ENCODE measurements at regions not wholly inside any gene's neighbourhood (a gene's known extent, or its start where the extent isn't known, plus 50 kb on each side); places are given as distances from the start of the nearest gene placed in this dataset. TPM values are rescaled to one million over a fixed set of nuclear protein-coding genes. Genes with fewer than 3 reads are reported as not detected.

DNA sequence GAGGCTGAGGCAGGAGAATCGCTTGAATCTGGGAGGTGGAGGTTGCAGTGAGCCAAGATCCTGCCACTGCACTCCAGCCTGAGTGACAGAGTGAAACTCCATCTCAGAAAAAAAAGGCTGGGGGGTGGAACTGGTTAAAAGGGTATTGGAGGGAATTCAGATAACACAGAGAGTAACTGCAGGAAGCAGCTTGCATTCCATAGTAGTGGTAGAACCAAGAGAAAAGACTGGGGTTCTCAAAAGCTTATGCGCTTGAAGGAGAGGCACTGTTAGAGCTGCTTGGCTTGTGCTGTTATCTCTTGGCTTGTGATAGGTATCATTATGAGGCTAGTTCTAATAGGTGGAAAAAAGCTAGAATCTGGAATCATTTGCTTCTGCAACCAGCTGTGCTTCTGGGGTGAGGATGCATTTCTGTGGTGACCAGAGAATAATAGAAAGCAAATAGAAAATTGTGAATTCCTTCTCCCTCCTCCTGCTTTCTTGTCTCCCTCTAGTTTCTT lies 91.2 kb upstream of the ELOVL6 start:
- DNase-seq (ENCODE audit: low spot score), result no peak

DNA sequence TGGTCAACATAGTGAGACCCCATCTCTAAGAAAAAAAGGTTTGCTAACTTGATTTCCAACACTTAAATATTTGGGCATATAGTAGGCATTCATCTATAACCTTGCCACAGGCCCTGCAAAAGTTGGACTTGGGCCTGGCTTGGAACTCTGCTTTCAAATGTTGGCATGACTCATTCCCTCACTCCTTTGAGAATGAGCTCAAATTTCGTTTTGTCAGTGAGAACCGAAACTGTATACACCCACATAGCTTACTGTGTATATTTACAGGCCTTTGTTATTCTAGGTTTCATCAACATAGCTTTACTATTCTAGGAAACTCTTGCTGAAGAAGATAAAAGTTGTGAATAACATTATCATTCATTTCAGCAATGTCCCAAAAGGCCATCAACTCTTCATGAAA lies 88.7 kb upstream of the ELOVL6 start:
- DNase-seq (ENCODE audit: low spot score), result no peak

DNA sequence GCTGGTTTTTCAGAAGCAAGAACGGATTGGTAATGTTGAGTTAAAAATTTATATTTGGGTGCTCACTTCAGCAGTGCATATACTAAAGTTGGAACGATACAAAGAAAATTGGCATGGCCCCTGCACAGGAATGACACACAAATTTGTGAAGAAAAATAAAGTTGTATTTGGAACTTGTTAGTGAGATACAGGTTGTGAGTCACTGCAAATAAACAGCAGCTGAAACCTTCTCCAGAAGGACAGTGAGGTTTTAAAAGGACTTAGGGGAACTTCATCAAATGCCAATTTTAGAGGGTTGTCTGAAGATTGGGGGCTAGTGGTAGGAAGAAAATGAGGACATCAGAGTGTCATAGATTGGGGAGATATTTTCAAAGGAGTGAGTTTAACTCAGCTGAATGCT lies 79.7 kb upstream of the ELOVL6 start:
- no peak for DNase-seq (ENCODE audit: low spot score)

DNA sequence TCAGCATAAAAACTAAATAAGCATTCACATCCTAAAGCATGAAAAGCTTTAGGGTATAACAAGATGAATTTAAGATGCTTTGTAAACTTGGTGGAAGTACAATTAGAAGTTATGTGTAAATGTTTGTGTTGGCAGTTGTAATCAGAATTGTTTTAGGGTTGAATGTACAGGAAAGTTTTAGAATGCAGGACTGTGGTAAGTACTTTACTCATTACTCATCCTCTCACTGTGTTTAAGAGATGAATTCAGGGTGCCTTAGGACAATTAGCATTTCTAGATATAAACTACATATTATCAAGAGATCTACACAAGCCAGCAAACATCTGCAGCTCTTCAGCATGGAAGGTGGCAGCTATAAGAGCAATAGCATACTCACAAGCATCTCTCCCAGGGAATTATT lies 77.5 kb upstream of the ELOVL6 start:
- no peak for DNase-seq (ENCODE audit: low spot score)

DNA sequence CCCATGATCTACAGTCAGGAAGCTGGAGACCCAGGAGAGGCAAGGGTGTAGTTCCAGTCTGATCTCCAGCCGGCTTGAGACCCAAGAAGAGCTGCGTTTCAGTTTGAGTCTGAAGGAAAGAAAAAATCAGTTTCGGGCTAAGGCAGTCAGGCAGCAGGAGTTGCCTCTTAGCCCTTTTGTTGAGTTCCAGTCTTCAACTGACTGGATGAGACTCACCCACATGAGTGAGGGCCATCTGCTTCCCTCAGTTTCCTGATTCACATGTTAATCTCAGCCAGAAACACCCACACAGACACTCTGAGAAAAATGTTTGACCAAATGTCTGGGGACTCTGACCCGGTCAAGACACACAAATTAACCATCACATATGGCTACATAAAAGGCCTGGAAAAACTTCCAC lies 73.6 kb upstream of the ELOVL6 start:
- DNase-seq (ENCODE audit: low spot score), result no peak

DNA sequence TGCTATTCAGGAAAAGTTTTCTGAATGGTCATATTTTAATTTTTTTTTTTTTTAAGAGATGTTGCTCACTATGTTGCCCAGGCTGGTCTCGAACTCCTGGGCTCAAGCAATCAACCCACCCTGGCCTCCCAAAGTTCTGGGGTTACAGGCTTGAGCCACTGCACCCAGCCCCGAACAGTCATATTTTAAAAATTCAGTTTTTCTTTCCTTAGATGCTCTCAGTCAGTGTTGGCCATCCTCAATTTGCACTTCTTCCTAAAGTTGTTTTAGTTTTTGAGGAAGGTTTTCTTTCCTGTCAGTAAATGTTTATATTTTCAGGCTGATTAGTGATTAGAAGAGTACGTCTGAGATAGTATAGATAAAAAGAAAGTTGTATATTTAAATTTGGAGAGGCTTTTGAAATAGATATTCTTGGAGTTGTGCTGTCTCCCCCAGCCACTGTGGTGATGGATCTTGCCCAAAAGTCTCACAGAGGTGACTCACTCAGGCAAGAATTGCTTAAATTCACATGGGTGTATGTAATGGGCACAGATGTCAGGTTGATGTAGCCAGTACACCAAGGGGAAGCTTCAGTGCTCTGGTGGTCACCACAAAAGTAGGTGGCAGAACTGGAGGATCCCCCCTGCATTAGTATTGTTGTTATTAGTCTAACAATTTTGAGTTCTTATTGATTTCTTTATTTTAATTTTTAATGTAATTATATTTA lies 72.2 kb upstream of the ELOVL6 start:
- no peak for DNase-seq (ENCODE audit: low spot score)

DNA sequence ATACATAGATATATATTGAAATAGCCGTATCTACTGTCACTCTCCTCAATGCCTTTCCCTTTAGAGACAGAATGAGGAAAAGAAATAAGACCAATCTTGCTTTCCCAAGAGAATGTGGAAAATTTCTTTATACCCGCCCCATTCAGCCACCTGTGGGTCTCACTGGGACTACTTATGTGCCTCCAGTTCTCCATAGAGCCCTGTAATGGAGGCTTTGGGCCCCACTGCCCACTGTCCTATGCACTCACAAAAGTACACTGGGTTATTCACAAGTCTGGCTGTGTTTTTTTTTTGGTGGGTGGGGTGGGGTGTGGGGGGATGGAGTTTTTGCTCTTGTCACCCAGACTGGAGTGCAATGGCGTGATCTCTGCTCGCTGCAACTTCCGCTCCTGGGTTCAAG lies 70.4 kb upstream of the ELOVL6 start:
- DNase-seq (ENCODE audit: low spot score), result no peak

DNA sequence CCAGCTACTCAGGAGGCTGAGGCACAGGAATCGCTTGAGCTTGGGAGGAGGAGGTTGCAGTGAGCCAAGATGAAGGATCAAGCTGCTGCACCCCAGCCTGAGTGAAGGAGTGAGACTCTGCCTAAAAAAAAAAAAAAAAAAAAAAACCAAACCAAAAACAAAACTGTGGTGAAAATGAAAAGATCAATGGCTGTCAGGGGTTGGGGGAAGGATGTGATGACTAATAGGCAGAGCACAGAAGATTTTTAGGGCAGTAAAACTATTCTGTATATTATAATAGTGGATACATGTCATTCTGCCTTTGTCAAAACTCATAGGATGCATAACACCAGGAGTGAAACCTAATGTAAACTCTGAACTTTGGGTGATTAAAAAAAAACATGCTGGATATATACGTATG lies 69.9 kb upstream of the ELOVL6 start:
- DNase-seq (ENCODE audit: low spot score), result no peak

DNA sequence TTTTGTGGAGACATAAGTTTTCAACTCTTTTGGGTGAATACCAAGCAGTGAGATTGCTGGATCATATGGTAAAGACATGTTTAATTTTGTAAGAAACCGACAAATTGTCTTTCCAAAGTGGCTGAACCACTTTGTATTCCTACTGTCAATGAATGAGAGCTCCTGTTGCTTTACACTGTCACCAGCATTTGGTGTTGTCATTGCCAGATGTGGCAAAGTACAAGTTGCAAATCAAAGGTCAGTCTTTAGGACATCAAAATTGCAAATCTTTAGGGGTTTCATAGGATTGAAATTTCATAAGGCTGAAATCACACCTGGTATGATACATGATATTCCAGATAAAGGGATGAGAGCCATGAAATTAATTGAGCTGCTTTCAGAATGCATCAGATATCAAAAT lies 67.7 kb upstream of the ELOVL6 start:
- no peak for DNase-seq (ENCODE audit: low spot score)

DNA sequence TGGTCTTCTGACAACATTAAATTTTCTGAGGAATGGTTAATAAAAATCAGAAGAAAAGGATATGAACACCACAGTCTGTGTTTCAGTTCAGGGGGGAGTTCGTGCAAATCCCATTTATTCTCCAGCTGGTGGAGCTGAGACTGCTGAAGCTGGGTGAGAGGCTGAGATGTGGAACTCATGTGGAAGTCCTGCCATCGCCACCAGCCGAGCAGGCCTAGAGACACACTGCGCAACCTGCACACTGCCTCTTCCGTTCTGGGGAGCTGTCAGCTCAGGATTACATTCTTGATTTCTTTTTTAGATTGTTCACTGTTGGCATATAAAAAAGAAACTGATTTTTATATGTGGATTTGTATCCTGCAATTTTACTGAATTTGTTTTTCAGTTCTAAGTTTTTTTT lies 66.6 kb upstream of the ELOVL6 start:
- no peak for DNase-seq (ENCODE audit: low spot score)

DNA sequence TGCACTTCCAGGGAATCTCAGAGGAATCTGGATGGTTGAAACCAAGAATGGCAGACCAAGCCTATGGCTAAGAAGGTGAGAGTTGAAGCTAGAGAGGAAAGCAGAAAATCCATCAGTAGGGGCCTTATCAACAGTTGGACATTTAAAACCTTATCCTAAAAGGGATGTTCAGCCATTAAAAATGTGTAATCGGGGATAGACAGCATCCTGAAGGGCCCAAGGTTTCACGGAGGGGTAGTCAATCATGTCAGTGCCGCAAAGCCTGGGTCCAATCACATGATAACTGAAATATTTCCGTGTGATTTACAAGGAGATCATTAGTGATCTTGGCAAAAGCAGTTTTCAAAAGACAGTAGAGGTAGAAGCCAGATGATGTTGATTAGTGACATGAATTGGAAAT lies 61.9 kb upstream of the ELOVL6 start:
- DNase-seq (ENCODE audit: low spot score), result no peak

DNA sequence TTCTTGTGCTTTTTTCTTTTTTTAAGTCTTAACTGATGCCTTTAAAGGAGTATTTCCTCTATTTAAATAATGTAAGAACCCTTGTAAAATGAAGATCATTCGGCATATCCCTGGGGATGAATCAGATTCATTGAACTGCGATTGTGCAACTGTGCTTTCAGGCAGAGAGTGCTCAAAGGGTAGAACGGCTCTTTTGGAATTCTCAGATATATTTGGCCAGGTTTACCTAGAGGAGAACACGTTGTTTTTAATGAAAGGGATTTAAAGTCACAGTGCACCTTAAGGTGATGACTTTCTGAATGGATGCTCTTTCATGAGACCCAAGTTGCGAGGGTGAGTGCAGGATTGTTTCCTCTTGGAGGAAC lies 51.6 kb upstream of the ELOVL6 start:
- DNase-seq (ENCODE audit: low spot score), result no peak

DNA sequence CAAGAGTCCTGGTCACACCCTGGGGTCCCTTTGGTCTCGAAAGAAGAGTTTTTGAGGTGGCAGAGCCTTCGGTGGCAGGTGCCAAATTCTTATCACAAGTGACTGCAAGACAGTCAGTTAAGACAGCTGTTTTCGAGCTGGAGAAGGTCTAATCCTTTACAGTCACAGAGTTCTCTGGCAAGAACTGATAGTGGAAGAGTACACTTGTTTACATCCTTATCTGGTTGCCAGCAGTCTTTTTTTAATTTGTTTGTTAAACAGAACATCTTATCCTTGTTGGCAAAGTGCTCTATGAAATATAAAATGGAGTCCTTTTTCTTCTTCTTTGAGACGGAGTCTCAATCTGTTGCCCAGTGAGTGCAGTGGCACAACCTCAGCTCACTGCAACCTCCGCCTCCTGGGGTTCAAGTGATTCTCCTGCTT lies 50.4 kb upstream of the ELOVL6 start:
- no peak for DNase-seq (ENCODE audit: low spot score)

Small RNA genes in the stretch of these regions (small RNA-seq; reads per million reads assigned to genes)
- not detected for gene AC108145.1
- gene HSBP1P2, result not detected
- gene RNU6-205P, result not detected

Data from HT-29 (cell line).